K562 (cell line): ENCODE measurements at regions not wholly inside any gene's neighbourhood (a gene's known extent, or its start where the extent isn't known, plus 50 kb on each side); places are given as distances from the start of the nearest gene placed in this dataset.

Experiments
- BDP1 ChIP-seq: IDR thresholded peaks from 3 replicates; pipeline ENCODE4 v1.6.1; 2011; ENCODE audit not compliant: insufficient read length, insufficient read depth
- CREBBP ChIP-seq: IDR thresholded peaks from one replicate; pipeline ENCODE4 v1.6.1; 2012; ENCODE audit warnings: low read depth, mild to moderate bottlenecking, control low read depth, inconsistent platforms, low read length
- DPF2 ChIP-seq: fragments of 450-650 bp; IDR thresholded peaks from 2 replicates; pipeline ENCODE4 v1.6.1; 2016
- EP400 ChIP-seq: fragments of 450-650 bp; IDR thresholded peaks from 2 replicates; pipeline ENCODE4 v1.6.1; 2017; ENCODE audit warnings: antibody characterized with exemption, mild to moderate bottlenecking, moderate library complexity
- NELFE ChIP-seq: IDR thresholded peaks from 2 replicates; pipeline ENCODE4 v1.6.1; 2011; ENCODE audit warnings: mild to moderate bottlenecking; ENCODE audit not compliant: insufficient read depth, insufficient read length
- PBX2 ChIP-seq, 2 experiments: IDR thresholded peaks in 1 of 2; conservative IDR thresholded peaks in 1 of 2; 2 replicates each; pipeline ENCODE4 v1.6.1; 2016; ENCODE audit warnings: low read depth in 2 of 2, mild to moderate bottlenecking in 1 of 2, missing compliant biosample characterization in 1 of 2, missing genetic modification characterization in 1 of 2, moderate library complexity in 1 of 2
- RBBP5 ChIP-seq: fragments of 200-600 bp; sonication (generic); IDR thresholded peaks from 2 replicates; pipeline ENCODE4 v1.6.1; 2012; ENCODE audit warnings: borderline replicate concordance, mild to moderate bottlenecking, low read length, control low read depth, inconsistent platforms; ENCODE audit not compliant: insufficient read depth, poor library complexity, severe bottlenecking
- REST ChIP-seq, 2 experiments: fragments of 450-650 bp; formaldehyde crosslinking in 1 of 2; IDR thresholded peaks; 2 replicates each; pipeline versions ENCODE4 v1.4.0 to v1.6.1; 2014 to 2020; ENCODE audit warnings: mild to moderate bottlenecking in 2 of 2, borderline replicate concordance in 1 of 2, low read depth in 1 of 2
- VEZF1 ChIP-seq: fragments of 200-800 bp; sonication (Bioruptor generic); IDR thresholded peaks from 2 replicates; pipeline ENCODE4 v1.6.1; 2017; ENCODE audit warnings: missing genetic modification characterization, missing compliant biosample characterization
- ZBED1 ChIP-seq: IDR thresholded peaks from 2 replicates; pipeline ENCODE4 v1.6.1; 2014
- ZNF449 ChIP-seq: fragments of 250-450 bp; sonication (Bioruptor Pico); IDR thresholded peaks from 2 replicates; pipeline ENCODE4 v1.8.0; 2022; ENCODE audit warnings: moderate library complexity, mild to moderate bottlenecking, inconsistent platforms
- ZNF583 ChIP-seq: fragments of 250-450 bp; sonication (Bioruptor Pico); IDR thresholded peaks from 2 replicates; pipeline ENCODE4 v1.4.0; 2020
- ZNF75A ChIP-seq: fragments of 450-650 bp; formaldehyde crosslinking; IDR thresholded peaks from 2 replicates; pipeline ENCODE4 v1.4.0; 2020; ENCODE audit warnings: mild to moderate bottlenecking

- no peak for TF ChIP-seq BDP1
- TF ChIP-seq EP400: no peak
- no peak for TF ChIP-seq REST (IDR thresholded peaks at IDR 0.05; ENCODE audit: borderline replicate concordance)
- no peak for TF ChIP-seq REST (CRISPR knock-in tag; IDR thresholded peaks at IDR 0.05; ENCODE audit: low read depth)
- peak; percentile 19; the same call in 1 of the 2 replicates for TF ChIP-seq DPF2
- no peak for TF ChIP-seq CREBBP
- no peak for TF ChIP-seq ZBED1
- no peak for TF ChIP-seq ZNF75A (CRISPR knock-in tag)
- TF ChIP-seq VEZF1 (CRISPR knock-in tag): peak; percentile 44; the same call in 1 of the 2 replicates
- TF ChIP-seq ZNF449: no peak
- TF ChIP-seq PBX2 (CRISPR knock-in tag; IDR thresholded peaks at IDR 0.05; ENCODE audit: low read depth): no peak
- TF ChIP-seq PBX2 (tag; conservative IDR thresholded peaks at IDR 0.05; ENCODE audit: low read depth): 0 out of 2 replicates have a peak, but pooled peaks have one; percentile 20
- TF ChIP-seq NELFE: no peak
- no peak for TF ChIP-seq RBBP5
- no peak for TF ChIP-seq ZNF583 (CRISPR knock-in tag)
Measured at GRCh38 chr1:201632364-201632952, 93.5 kb downstream of the NAV1 start (continued).
